Gastroesophageal sphincter (tissue), 4 donors: ENCODE measurements at regions not wholly inside any gene's neighbourhood (a gene's known extent, or its start where the extent isn't known, plus 50 kb on each side); places are given as distances from the start of the nearest gene placed in this dataset.

Experiments
- ATAC-seq: fragments of 150-250 bp; one replicate; pipeline ENCODE4 v1.9.1; 2016; ENCODE audit warnings: mild to moderate bottlenecking, moderate library complexity
- H3K27ac ChIP-seq, 4 donors: fragments of 200-600 bp; sonication (generic) in 3 of 4; 1 replicate in 3 of 4; 2 replicates in 1 of 4; pipeline ENCODE4 v1.5.1; 2016 to 2019
- H3K27me3 ChIP-seq: fragments of 200-600 bp; sonication (generic); one replicate; pipeline ENCODE4 v1.5.1; 2019
- H3K36me3 ChIP-seq, 2 donors: fragments of 200-600 bp; sonication (generic); one replicate each; pipeline ENCODE4 v1.5.1; 2019; ENCODE audit warnings: control low read depth in 1 of 2
- H3K4me1 ChIP-seq, 3 donors: fragments of 200-600 bp; sonication (generic); 1 replicate in 2 of 3; 2 replicates in 1 of 3; pipeline ENCODE4 v1.5.1; 2016 to 2019; ENCODE audit warnings: control low read depth in 2 of 3
- H3K4me3 ChIP-seq, 2 donors: fragments of 200-600 bp; sonication (generic); one replicate each; pipeline ENCODE4 v1.5.1; 2019; ENCODE audit warnings: mild to moderate bottlenecking in 1 of 2, moderate library complexity in 1 of 2
- H3K9me3 ChIP-seq, 3 donors: fragments of 200-600 bp; sonication (generic); one replicate each; pipeline ENCODE4 v1.5.1; 2017 to 2019; ENCODE audit warnings: control low read depth in 2 of 3
- EP300 ChIP-seq: sonication (generic); formaldehyde crosslinking; IDR thresholded peaks from one replicate; pipeline ENCODE4 v1.6.1; 2017; ENCODE audit warnings: antibody characterized with exemption, mild to moderate bottlenecking
- POLR2A ChIP-seq, 2 donors: fragments of 450-650 bp; IDR thresholded peaks; one replicate each; pipeline ENCODE4 v1.6.1; 2017; ENCODE audit warnings: antibody characterized with exemption in 2 of 2, mild to moderate bottlenecking in 2 of 2, moderate library complexity in 1 of 2
- POLR2AphosphoS5 ChIP-seq: sonication (generic); formaldehyde crosslinking; IDR thresholded peaks from one replicate; pipeline ENCODE4 v1.6.1; 2017; ENCODE audit warnings: antibody characterized with exemption
- WGBS, 2 donors: methylation state at CpG; one replicate each; pipeline ENCODE4 v1.1.5; 2018; ENCODE audit warnings: low coverage in 1 of 2; 5-methylcytosine and 5-hydroxymethylcytosine counted together
- TF ChIP-seq, protein P1 (sequence below), 4 experiments: fragments of 200-600 bp in 2 of 4; fragments of 450-650 bp in 2 of 4; sonication (generic) in 1 of 4; IDR thresholded peaks; one replicate each; pipeline ENCODE4 v1.5.1; 2017 to 2019; ENCODE audit warnings: antibody characterized with exemption in 4 of 4, mild to moderate bottlenecking in 2 of 4, moderate library complexity in 2 of 4

DNA sequence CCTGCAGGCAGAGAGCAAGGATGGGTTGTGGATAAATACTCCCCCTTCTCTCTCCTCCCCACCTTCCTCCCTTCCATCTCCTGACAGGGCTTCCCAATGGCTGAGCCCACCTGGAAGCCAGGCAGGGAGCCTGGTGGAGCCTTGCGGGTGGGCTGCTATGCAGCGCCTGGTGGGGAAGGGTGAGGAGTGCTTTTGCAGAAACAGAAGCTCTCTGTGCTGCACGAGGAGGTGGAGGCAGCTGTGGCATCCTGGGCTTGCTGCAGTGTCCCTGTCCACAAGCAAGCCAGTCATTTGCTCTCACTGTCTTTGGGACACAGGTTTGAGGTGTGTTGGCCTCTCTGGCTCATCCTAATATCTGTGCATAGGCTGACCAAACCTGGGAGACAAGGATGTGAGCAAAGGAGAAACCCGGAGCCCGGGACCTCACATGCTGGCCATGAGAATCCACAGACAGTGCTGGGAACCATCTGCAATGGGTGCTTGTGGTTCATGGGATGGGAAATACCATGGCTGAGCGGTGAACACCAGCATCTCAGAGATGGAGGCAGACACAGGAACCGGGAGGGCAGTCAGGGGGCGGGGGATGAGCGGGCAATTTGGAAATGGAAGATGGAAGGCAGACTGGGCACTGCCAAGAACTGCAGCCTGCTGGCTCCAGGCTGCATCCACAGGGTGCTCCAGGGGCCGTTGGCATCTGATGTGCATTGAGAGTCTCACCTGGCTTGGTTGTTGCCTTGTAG, 364.2 kb downstream of the GLRX3 start:
- peaks cover 10% of the 10 kb centered on the region for H3K27me3 ChIP-seq
- WGBS, 2 donors, result 78 to 83% methylated on average over 2 to 6 of the region's 10 CpGs
- H3K27ac ChIP-seq, result no peak overlapping the region
- no peaks in the 10 kb centered on the region for H3K36me3 ChIP-seq
- no peaks in the 10 kb centered on the region for H3K4me1 ChIP-seq
- H3K9me3 ChIP-seq, result peaks cover 0 to 19% (median 0%) of the 10 kb centered on the region in 3 donors
- no peak overlapping the region for H3K4me3 ChIP-seq
- no peak for ATAC-seq
- TF ChIP-seq POLR2A (IDR thresholded peaks at IDR 0.05), result no peak
- TF ChIP-seq EP300, result no peak
- TF ChIP-seq POLR2AphosphoS5, result no peak
- TF ChIP-seq, protein P1, sequence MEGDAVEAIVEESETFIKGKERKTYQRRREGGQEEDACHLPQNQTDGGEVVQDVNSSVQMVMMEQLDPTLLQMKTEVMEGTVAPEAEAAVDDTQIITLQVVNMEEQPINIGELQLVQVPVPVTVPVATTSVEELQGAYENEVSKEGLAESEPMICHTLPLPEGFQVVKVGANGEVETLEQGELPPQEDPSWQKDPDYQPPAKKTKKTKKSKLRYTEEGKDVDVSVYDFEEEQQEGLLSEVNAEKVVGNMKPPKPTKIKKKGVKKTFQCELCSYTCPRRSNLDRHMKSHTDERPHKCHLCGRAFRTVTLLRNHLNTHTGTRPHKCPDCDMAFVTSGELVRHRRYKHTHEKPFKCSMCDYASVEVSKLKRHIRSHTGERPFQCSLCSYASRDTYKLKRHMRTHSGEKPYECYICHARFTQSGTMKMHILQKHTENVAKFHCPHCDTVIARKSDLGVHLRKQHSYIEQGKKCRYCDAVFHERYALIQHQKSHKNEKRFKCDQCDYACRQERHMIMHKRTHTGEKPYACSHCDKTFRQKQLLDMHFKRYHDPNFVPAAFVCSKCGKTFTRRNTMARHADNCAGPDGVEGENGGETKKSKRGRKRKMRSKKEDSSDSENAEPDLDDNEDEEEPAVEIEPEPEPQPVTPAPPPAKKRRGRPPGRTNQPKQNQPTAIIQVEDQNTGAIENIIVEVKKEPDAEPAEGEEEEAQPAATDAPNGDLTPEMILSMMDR (IDR thresholded peaks at IDR 0.05), result no peak

DNA sequence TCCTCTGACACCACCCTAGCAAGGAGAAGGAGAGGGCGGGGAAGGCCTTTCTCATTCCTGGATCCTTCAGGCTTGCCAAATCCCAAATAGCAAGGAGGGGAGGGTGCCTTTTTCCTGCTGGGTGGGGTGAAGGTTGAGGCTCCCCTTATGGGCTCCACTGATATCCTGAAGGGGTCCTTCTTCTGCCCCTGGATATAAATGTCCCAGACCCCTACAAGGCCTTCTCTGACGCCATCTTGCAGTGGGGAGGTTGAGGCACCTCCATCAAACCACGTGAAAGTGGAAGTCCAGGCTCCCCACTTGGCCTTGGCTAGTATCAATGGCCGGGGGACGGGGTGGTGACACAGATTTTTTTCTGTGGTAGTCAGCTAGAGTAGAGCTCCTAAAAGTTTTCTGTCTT, 371.3 kb downstream of the GLRX3 start:
- Histone ChIP-seq H3K36me3 (no peaks in the 10 kb centered on the region), H3K27me3 (peaks cover 26% of the 10 kb centered on the region), H3K4me3 (no peak overlapping the region), H3K4me1 (no peaks in the 10 kb centered on the region), H3K27ac (no peak overlapping the region), H3K9me3 (peaks cover 0 to 19% (median 0%) of the 10 kb centered on the region in 3 donors)
- TF ChIP-seq POLR2AphosphoS5 (no peak), EP300 (no peak), POLR2A (IDR thresholded peaks at IDR 0.05) (no peak)
- TF ChIP-seq, protein P1 (IDR thresholded peaks at IDR 0.05), result no peak
- no peak for ATAC-seq
- WGBS, 2 donors, result 100% methylated on average over 1 of the region's 5 CpGs; no CpG with 5 or more reads in 1 of the 2 donors

DNA sequence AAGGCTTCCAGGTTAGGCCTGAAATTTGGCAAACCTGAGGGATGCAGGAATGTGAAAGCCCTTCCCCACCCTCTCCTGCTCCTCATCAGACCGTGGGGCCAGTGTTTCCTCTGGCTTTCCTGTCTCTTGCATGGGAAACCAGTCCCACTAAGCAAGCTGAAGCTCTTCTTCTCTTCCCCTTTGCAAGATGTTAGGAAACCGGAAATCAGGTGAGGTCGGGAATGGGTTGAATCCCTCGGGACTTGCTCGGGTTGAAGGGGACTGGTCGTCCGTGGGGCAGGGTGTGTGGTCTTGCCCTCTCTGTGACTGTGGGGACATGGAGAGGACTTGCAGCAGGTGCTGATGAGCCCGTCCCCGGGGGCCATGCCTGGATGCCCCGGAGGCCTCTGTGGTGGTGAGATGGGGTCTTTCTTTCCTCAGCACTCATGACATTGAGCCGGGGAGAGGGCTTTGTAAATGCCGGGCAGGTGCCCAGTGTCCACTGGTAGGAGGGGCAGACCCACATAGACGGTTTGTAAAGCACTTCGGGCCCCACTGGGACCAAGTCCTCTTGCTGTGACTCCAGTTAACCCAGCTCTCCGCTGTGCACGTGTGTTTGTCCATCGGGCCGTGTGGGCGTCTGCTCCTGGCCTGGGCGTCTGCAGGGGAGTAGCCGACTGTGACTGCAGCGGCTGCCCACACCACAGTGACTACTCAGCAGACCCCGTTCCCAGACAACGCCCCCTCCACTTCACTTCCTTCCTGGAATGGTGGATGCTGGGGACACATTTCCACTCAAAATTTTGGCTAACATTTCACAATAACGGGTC, 373.9 kb downstream of the GLRX3 start:
- Histone ChIP-seq H3K27me3 (peaks cover 44% of the 10 kb centered on the region), H3K4me3 (no peak overlapping the region), H3K27ac (no peak overlapping the region), H3K36me3 (no peaks in the 10 kb centered on the region), H3K9me3 (peaks cover 0 to 3% (median 0%) of the 10 kb centered on the region in 3 donors), H3K4me1 (no peaks in the 10 kb centered on the region)
- 72 to 81% methylated on average over 3 to 14 of the region's 25 CpGs for WGBS, 2 donors
- no peak for ATAC-seq
- no peak for TF ChIP-seq POLR2AphosphoS5
- TF ChIP-seq, protein P1 (IDR thresholded peaks at IDR 0.05), result no peak

DNA sequence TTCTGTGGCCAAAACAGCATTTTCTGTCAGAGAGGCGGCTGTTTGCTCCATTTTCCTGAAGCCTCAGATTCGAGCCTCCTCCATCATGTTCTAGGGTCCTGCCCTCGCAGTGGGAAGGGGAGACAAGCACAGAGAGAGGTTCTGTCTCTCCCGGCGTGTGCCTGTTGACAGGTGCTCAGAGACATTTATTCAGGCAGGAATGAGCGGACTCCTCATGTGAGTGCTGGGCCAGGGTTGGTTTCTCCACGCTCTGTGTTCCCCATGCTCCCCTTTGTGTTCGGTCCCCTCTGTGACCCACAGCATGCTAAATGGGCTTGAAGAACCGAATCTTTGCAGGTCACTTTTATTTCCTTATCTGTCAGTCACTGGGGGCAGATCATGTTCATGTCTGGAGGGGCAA, 374.6 kb downstream of the GLRX3 start:
- no peak for ATAC-seq
- Histone ChIP-seq H3K4me1 (no peaks in the 10 kb centered on the region), H3K4me3 (no peak overlapping the region), H3K27ac (no peak overlapping the region), H3K9me3 (no peaks in the 10 kb centered on the region), H3K27me3 (peaks cover 45% of the 10 kb centered on the region), H3K36me3 (no peaks in the 10 kb centered on the region)
- 52 to 62% methylated on average over 2 to 3 of the region's 9 CpGs for WGBS, 2 donors
- TF ChIP-seq, protein P1 (IDR thresholded peaks at IDR 0.05), result no peak
- no peak for TF ChIP-seq POLR2AphosphoS5
- TF ChIP-seq EP300, result no peak
- TF ChIP-seq POLR2A (IDR thresholded peaks at IDR 0.05), result no peak
